HEK293 (cell line): ENCODE measurements at regions not wholly inside any gene's neighbourhood (a gene's known extent, or its start where the extent isn't known, plus 50 kb on each side); places are given as distances from the start of the nearest gene placed in this dataset.

Source experiments
- ZFP3 ChIP-seq: fragments of 450-650 bp; formaldehyde crosslinking; IDR thresholded peaks from 2 replicates; pipeline ENCODE4 v1.5.1; 2016; ENCODE audit warnings: low read depth, missing biosample characterization, missing genetic modification characterization
- ZNF426 ChIP-seq: fragments of 450-650 bp; formaldehyde crosslinking; IDR thresholded peaks from 2 replicates; pipeline ENCODE4 v1.5.1; 2017; ENCODE audit warnings: missing biosample characterization, missing genetic modification characterization, mild to moderate bottlenecking, inconsistent platforms, moderate library complexity
- ZNF670 ChIP-seq: fragments of 450-650 bp; formaldehyde crosslinking; IDR thresholded peaks from 2 replicates; pipeline ENCODE4 v1.5.1; 2016; ENCODE audit warnings: missing biosample characterization, missing genetic modification characterization, low read depth
- TF ChIP-seq, protein P1 (sequence below): fragments of 450-650 bp; formaldehyde crosslinking; IDR thresholded peaks from 2 replicates; pipeline ENCODE4 v1.5.1; 2016; ENCODE audit warnings: missing biosample characterization, missing genetic modification characterization
- TF ChIP-seq, protein P2 (sequence below): fragments of 450-650 bp; formaldehyde crosslinking; IDR thresholded peaks from 2 replicates; pipeline ENCODE4 v1.5.1; 2016; ENCODE audit warnings: missing biosample characterization, missing genetic modification characterization
- TF ChIP-seq, protein P3 (sequence below): IDR thresholded peaks from 2 replicates; pipeline ENCODE4 v1.6.1; 2011; ENCODE audit warnings: mild to moderate bottlenecking, low read depth, low read length, borderline replicate concordance

DNA sequence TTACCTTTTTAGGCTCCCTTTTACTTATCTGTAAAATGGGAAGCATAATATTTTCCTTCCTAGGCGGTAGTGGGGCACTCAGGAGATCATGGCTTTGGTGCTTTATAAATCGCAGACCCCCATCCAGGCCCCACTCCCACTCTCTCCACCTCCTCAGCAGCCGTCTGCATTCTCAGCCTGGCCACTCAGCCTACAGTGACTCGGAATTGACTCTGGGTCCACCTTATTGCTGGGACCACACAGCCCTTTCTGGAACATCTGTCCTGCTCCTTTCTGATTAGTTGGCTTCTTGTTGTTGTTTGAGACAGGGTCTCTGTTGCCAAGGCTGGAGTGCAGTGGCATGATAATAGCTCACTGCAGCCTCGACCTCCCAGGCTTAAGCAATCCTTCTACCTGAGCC is 76.5 kb downstream of the RPLP1 start:
- TF ChIP-seq, protein P1, sequence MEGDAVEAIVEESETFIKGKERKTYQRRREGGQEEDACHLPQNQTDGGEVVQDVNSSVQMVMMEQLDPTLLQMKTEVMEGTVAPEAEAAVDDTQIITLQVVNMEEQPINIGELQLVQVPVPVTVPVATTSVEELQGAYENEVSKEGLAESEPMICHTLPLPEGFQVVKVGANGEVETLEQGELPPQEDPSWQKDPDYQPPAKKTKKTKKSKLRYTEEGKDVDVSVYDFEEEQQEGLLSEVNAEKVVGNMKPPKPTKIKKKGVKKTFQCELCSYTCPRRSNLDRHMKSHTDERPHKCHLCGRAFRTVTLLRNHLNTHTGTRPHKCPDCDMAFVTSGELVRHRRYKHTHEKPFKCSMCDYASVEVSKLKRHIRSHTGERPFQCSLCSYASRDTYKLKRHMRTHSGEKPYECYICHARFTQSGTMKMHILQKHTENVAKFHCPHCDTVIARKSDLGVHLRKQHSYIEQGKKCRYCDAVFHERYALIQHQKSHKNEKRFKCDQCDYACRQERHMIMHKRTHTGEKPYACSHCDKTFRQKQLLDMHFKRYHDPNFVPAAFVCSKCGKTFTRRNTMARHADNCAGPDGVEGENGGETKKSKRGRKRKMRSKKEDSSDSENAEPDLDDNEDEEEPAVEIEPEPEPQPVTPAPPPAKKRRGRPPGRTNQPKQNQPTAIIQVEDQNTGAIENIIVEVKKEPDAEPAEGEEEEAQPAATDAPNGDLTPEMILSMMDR = no peak
- TF ChIP-seq ZNF670 (tag by site-specific recombination) = no peak
- TF ChIP-seq, protein P2, sequence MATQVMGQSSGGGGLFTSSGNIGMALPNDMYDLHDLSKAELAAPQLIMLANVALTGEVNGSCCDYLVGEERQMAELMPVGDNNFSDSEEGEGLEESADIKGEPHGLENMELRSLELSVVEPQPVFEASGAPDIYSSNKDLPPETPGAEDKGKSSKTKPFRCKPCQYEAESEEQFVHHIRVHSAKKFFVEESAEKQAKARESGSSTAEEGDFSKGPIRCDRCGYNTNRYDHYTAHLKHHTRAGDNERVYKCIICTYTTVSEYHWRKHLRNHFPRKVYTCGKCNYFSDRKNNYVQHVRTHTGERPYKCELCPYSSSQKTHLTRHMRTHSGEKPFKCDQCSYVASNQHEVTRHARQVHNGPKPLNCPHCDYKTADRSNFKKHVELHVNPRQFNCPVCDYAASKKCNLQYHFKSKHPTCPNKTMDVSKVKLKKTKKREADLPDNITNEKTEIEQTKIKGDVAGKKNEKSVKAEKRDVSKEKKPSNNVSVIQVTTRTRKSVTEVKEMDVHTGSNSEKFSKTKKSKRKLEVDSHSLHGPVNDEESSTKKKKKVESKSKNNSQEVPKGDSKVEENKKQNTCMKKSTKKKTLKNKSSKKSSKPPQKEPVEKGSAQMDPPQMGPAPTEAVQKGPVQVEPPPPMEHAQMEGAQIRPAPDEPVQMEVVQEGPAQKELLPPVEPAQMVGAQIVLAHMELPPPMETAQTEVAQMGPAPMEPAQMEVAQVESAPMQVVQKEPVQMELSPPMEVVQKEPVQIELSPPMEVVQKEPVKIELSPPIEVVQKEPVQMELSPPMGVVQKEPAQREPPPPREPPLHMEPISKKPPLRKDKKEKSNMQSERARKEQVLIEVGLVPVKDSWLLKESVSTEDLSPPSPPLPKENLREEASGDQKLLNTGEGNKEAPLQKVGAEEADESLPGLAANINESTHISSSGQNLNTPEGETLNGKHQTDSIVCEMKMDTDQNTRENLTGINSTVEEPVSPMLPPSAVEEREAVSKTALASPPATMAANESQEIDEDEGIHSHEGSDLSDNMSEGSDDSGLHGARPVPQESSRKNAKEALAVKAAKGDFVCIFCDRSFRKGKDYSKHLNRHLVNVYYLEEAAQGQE (tag by site-specific recombination) = no peak
- TF ChIP-seq, protein P3, sequence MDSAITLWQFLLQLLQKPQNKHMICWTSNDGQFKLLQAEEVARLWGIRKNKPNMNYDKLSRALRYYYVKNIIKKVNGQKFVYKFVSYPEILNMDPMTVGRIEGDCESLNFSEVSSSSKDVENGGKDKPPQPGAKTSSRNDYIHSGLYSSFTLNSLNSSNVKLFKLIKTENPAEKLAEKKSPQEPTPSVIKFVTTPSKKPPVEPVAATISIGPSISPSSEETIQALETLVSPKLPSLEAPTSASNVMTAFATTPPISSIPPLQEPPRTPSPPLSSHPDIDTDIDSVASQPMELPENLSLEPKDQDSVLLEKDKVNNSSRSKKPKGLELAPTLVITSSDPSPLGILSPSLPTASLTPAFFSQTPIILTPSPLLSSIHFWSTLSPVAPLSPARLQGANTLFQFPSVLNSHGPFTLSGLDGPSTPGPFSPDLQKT = no peak
- no peak for TF ChIP-seq ZNF426
- no peak for TF ChIP-seq ZFP3 (tag by site-specific recombination)
